ENCODE measurements at regions not wholly inside any gene's neighbourhood (a gene's known extent, or its start where the extent isn't known, plus 50 kb on each side); places are given as distances from the start of the nearest gene placed in this dataset.

GRCh38 chr3:107132674-107133073 is 244.6 kb upstream of the CCDC54 start:
- TF ChIP-seq POLR2AphosphoS5 (IDR thresholded peaks at IDR 0.05; ENCODE audit: low read depth, low read length) (no peak), POLR2A (IDR thresholded peaks at IDR 0.05; ENCODE audit: low read depth, low read length) (no peak), TAF1 (IDR thresholded peaks at IDR 0.05; ENCODE audit: low read depth, low read length) (no peak), POU2F2 (IDR thresholded peaks at IDR 0.05; ENCODE audit: low read depth, low read length) (no peak), SPI1 (IDR thresholded peaks at IDR 0.05; ENCODE audit: low read depth, low read length) (no peak), PAX5 (IDR thresholded peaks at IDR 0.05; ENCODE audit: insufficient read depth, low read length, severe bottlenecking) (no peak)

Measured in GM12891 (cell line).